GM12878 (cell line): ENCODE measurements at regions not wholly inside any gene's neighbourhood (a gene's known extent, or its start where the extent isn't known, plus 50 kb on each side); places are given as distances from the start of the nearest gene placed in this dataset.
"Not testable (repeated sequence)": the region's sequence is repeated elsewhere in the genome, so short reads cannot be mapped to it uniquely, and the experiment has no call there.

Experiments used
- ATAC-seq: fragments of 200-7000 bp; cut with Tn5 transposase; 3 replicates; pipeline ENCODE4 v1.9.1; 2020; ENCODE audit warnings: mild to moderate bottlenecking, moderate library complexity
- BruUV-seq: library from RNA; stranded (reverse); fragments of 400-500 nt; replicated peaks from 2 replicates; lab custom pipeline; 2021; lab: Mats Ljungman, UMichigan
- CTCF ChIA-PET: fragments of 300-600 bp; sonication (Branson Sonifier 250); formaldehyde crosslinking; extraction: SDS; loops from one replicate; lab custom pipeline; 2021; ENCODE audit warnings: inconsistent platforms; lab: Yijun Ruan, JAX
- POLR2A ChIA-PET: fragments of 350-600 bp; formaldehyde crosslinking; extraction: SDS; loops from one replicate; lab custom pipeline; 2021; ENCODE audit warnings: inconsistent platforms; lab: Charles Lee
- RAD21 ChIA-PET: fragments of 300-600 bp; sonication (Branson Sonifier 250); formaldehyde crosslinking; loops from one replicate; lab custom pipeline; 2023; ENCODE audit warnings: antibody characterized with exemption; ENCODE audit not compliant: unreplicated experiment; lab: Charles Lee
- SMC1A ChIA-PET: fragments of 300-600 bp; sonication (Branson Sonifier 250); formaldehyde crosslinking; loops from one replicate; lab custom pipeline; 2023; ENCODE audit not compliant: unreplicated experiment, uncharacterized antibody; lab: Charles Lee
- DNase-seq: peaks from one replicate; pipeline ENCODE4 v3.0.0-alpha.2; 2011; ENCODE audit warnings: low read depth, low spot score
- FAIRE-seq: peaks from 3 replicates; lab custom pipeline; 2011; peaks lifted over from hg19 to GRCh38; lab: Jason Lieb, UNC
- H2AFZ ChIP-seq: 2 replicates; pipeline ENCODE4 v1.6.0; 2011; ENCODE audit warnings: low read depth, low read length, control low read depth; ENCODE audit not compliant: control insufficient read depth
- H3K27ac ChIP-seq: 2 replicates; pipeline ENCODE4 v1.5.1; 2011; ENCODE audit warnings: control low read depth; ENCODE audit not compliant: control insufficient read depth, insufficient read depth
- H3K27me3 ChIP-seq, 2 experiments: replicated peaks in 1 of 2; 2 replicates each; pipeline versions ENCODE4 v1.6.0 to v1.6.1; 2011; ENCODE audit warnings: low read length in 1 of 2; ENCODE audit not compliant: control insufficient read depth in 2 of 2, insufficient read depth in 2 of 2
- H3K36me3 ChIP-seq, 2 experiments: 2 replicates each; pipeline ENCODE4 v1.5.1; 2011; ENCODE audit warnings: low read length in 1 of 2; ENCODE audit not compliant: control insufficient read depth in 2 of 2, insufficient read depth in 2 of 2
- H3K4me1 ChIP-seq: 2 replicates; pipeline ENCODE4 v1.6.1; 2011; ENCODE audit warnings: mild to moderate bottlenecking, low read length, moderate library complexity, mixed read lengths; ENCODE audit not compliant: control insufficient read depth, insufficient read depth
- H3K4me2 ChIP-seq: 2 replicates; pipeline ENCODE4 v1.6.0; 2011; ENCODE audit warnings: control low read depth; ENCODE audit not compliant: control insufficient read depth, insufficient read depth
- H3K4me3 ChIP-seq: fragments of 200-600 bp; sonication (generic); 2 replicates; pipeline ENCODE4 v1.5.1; 2016
- H3K79me2 ChIP-seq: 2 replicates; pipeline ENCODE4 v1.6.0; 2011; ENCODE audit warnings: low read length; ENCODE audit not compliant: control insufficient read depth, insufficient read depth
- H3K9ac ChIP-seq: 2 replicates; pipeline ENCODE4 v1.8.0; 2011; ENCODE audit warnings: low read length, control low read depth, mixed read lengths; ENCODE audit not compliant: control insufficient read depth, insufficient read depth
- H3K9me3 ChIP-seq: replicated peaks from 3 replicates; pipeline ENCODE4 v1.5.1; 2011; ENCODE audit warnings: mild to moderate bottlenecking, low read length; ENCODE audit not compliant: control insufficient read depth, insufficient read depth
- H4K20me1 ChIP-seq: 2 replicates; pipeline ENCODE4 v1.6.0; 2011; ENCODE audit not compliant: control insufficient read depth, insufficient read depth
- WGBS: methylation state at CpG from one replicate; pipeline ENCODE4 v1.1.6; 2016; ENCODE audit warnings: low lambda C conversion rate; ENCODE audit not compliant: insufficient replicate concordance, insufficient coverage; ENCODE audit errors: missing lambda C conversion rate; 5-methylcytosine and 5-hydroxymethylcytosine counted together
- in situ Hi-C: fragments of 300-500 bp; cut with MboI; formaldehyde crosslinking; loops from 9 replicates; pipeline ENCODE4 v1.14.3; 2018; ENCODE audit warnings: mixed read lengths
- intact Hi-C: fragments of 100-400 bp; cut with micrococcal nuclease; formaldehyde crosslinking; loops from one replicate; pipeline ENCODE4 v1.14.2; 2022; ENCODE audit not compliant: unreplicated experiment

GRCh38 chr22:11285116-11285838 is 4242.7 kb upstream of the OR11H1 start:
- H3K79me2 ChIP-seq, H2AFZ ChIP-seq, H3K4me3 ChIP-seq, SMC1A ChIA-PET, RAD21 ChIA-PET, H3K4me2 ChIP-seq, H4K20me1 ChIP-seq, FAIRE-seq, intact Hi-C loops, in situ Hi-C loops, POLR2A ChIA-PET, DNase-seq, H3K9ac ChIP-seq, H3K27me3 ChIP-seq, H3K4me1 ChIP-seq, BruUV-seq, H3K27ac ChIP-seq, H3K36me3 ChIP-seq, H3K9me3 ChIP-seq, ATAC-seq, CTCF ChIA-PET: not testable (repeated sequence)
- 44% methylated on average over 31 of the region's 32 CpGs for WGBS

- H2AFZ ChIP-seq, H3K9ac ChIP-seq, SMC1A ChIA-PET, H3K27me3 ChIP-seq, RAD21 ChIA-PET, H3K4me2 ChIP-seq, intact Hi-C loops, ATAC-seq, DNase-seq, CTCF ChIA-PET, H3K4me3 ChIP-seq, H3K9me3 ChIP-seq, H3K4me1 ChIP-seq, BruUV-seq, POLR2A ChIA-PET, H3K79me2 ChIP-seq, H3K36me3 ChIP-seq, FAIRE-seq, H4K20me1 ChIP-seq, in situ Hi-C loops, H3K27ac ChIP-seq: not testable (repeated sequence)
- WGBS, result 21% methylated on average over 5 of the region's 5 CpGs
Observed at GRCh38 chr22:11285839-11286205, 4242.2 kb upstream of the OR11H1 start.

- SMC1A ChIA-PET, H3K9ac ChIP-seq, H3K4me1 ChIP-seq, DNase-seq, H3K27ac ChIP-seq, H3K79me2 ChIP-seq, POLR2A ChIA-PET, FAIRE-seq, intact Hi-C loops, H2AFZ ChIP-seq, H3K27me3 ChIP-seq, CTCF ChIA-PET, BruUV-seq, ATAC-seq, H3K9me3 ChIP-seq, H3K4me3 ChIP-seq, in situ Hi-C loops, H3K4me2 ChIP-seq, H3K36me3 ChIP-seq, H4K20me1 ChIP-seq, RAD21 ChIA-PET: not testable (repeated sequence)
- 43% methylated on average over 15 of the region's 15 CpGs for WGBS
Observed at GRCh38 chr22:11288246-11289220, 4239.5 kb upstream of the OR11H1 start.
